HG03095 (cell line): ENCODE measurements at regions not wholly inside any gene's neighbourhood (a gene's known extent, or its start where the extent isn't known, plus 50 kb on each side); places are given as distances from the start of the nearest gene placed in this dataset.

Experiments
- ATAC-seq: cut with Tn5 transposase; IDR thresholded peaks from one replicate; pipeline ENCODE4 v1.9.1; 2021; ENCODE audit warnings: moderate library complexity; ENCODE audit not compliant: unreplicated experiment

GRCh38 chr17:79186406-79186805, 111.8 kb downstream of the ENGASE start:
- no peak for ATAC-seq

- no peak for ATAC-seq
Measured at GRCh38 chr17:79185671-79186070, 111.0 kb downstream of the ENGASE start.

- no peak for ATAC-seq
Measured at GRCh38 chr17:79184219-79184618, 109.6 kb downstream of the ENGASE start.

GRCh38 chr17:79183293-79184158, 108.9 kb downstream of the ENGASE start:
- no peak for ATAC-seq

- no peak for ATAC-seq
Measured at GRCh38 chr17:79183043-79183292, 108.3 kb downstream of the ENGASE start.

GRCh38 chr17:79182176-79183042, 107.8 kb downstream of the ENGASE start:
- ATAC-seq, result no peak

GRCh38 chr17:79180358-79181005, 105.9 kb downstream of the ENGASE start:
- no peak for ATAC-seq

- ATAC-seq, result no peak
Measured at GRCh38 chr17:79179334-79179733, 104.7 kb downstream of the ENGASE start.

GRCh38 chr17:79177877-79178276, 103.3 kb downstream of the ENGASE start:
- no peak for ATAC-seq

GRCh38 chr17:79176792-79177601, 102.4 kb downstream of the ENGASE start:
- ATAC-seq, result no peak

- ATAC-seq, result no peak
Measured at GRCh38 chr17:79174905-79175856, 100.6 kb downstream of the ENGASE start.

- no peak for ATAC-seq
Measured at GRCh38 chr17:79174193-79174765, 99.7 kb downstream of the ENGASE start.

- no peak for ATAC-seq
Measured at GRCh38 chr17:79171188-79171587, 96.6 kb downstream of the ENGASE start.

GRCh38 chr17:79169861-79170260, 95.2 kb downstream of the ENGASE start:
- no peak for ATAC-seq

GRCh38 chr17:79169366-79169765, 94.7 kb downstream of the ENGASE start:
- ATAC-seq, result no peak

- ATAC-seq, result no peak
Measured at GRCh38 chr17:79168486-79169055, 93.9 kb downstream of the ENGASE start.

GRCh38 chr17:79167486-79167885, 92.9 kb downstream of the ENGASE start:
- ATAC-seq, result no peak

- no peak for ATAC-seq
Measured at GRCh38 chr17:79165756-79166473, 91.3 kb downstream of the ENGASE start.
